Cardiac septum (tissue), 1 donor: ENCODE measurements at regions not wholly inside any gene's neighbourhood (a gene's known extent, or its start where the extent isn't known, plus 50 kb on each side); places are given as distances from the start of the nearest gene placed in this dataset.
"Not testable (repeated sequence)": the region's sequence is repeated elsewhere in the genome, so short reads cannot be mapped to it uniquely, and the experiment has no call there.

ENCODE experiments used
- DNase-seq: peaks from one replicate; pipeline ENCODE4 v3.0.0-alpha.2; 2020; ENCODE audit warnings: low spot score
- intact Hi-C: fragments of 100-400 bp; cut with DNase I; formaldehyde crosslinking; loops from one replicate; pipeline ENCODE4 v1.14.0; 2022
- donor health status: DM: no; HTN: no; CAD: no.

GRCh38 chr18:10249801-10250200, 204.6 kb upstream of the APCDD1 start:
- DNase-seq = no peak
- intact Hi-C loops = no loop called here

- intact Hi-C loops = no loop called here
- no peak for DNase-seq
These were observed 201.9 kb upstream of the APCDD1 start for GRCh38 chr18:10252494-10252893.

GRCh38 chr18:10252952-10253705, 201.3 kb upstream of the APCDD1 start:
- no peak for DNase-seq
- intact Hi-C loops = no loop called here

GRCh38 chr18:10256276-10256675, 198.2 kb upstream of the APCDD1 start:
- intact Hi-C loops, DNase-seq: not testable (repeated sequence)

- intact Hi-C loops = no loop called here
- DNase-seq = no peak
These were observed 195.5 kb upstream of the APCDD1 start for GRCh38 chr18:10258836-10259474.

GRCh38 chr18:10259901-10260300, 194.5 kb upstream of the APCDD1 start:
- intact Hi-C loops = no loop called here
- DNase-seq = no peak

GRCh38 chr18:10261344-10262276, 192.8 kb upstream of the APCDD1 start:
- DNase-seq = no peak
- intact Hi-C loops = no loop called here

- intact Hi-C loops = no loop called here
- DNase-seq = no peak
These were observed 191.9 kb upstream of the APCDD1 start for GRCh38 chr18:10262566-10262965.

- intact Hi-C loops = no loop called here
These were observed 190.2 kb upstream of the APCDD1 start for GRCh38 chr18:10264260-10264659.

GRCh38 chr18:10265560-10266333, 188.7 kb upstream of the APCDD1 start:
- DNase-seq = no peak
- intact Hi-C loops = no loop called here

More at GRCh38 chr18:10264260-10264659, 190.2 kb upstream of the APCDD1 start:
- DNase-seq = no peak

GRCh38 chr18:10266334-10266590, 188.2 kb upstream of the APCDD1 start:
- intact Hi-C loops = no loop called here
- DNase-seq = no peak

- DNase-seq = no peak
- intact Hi-C loops = no loop called here
These were observed 185.2 kb upstream of the APCDD1 start for GRCh38 chr18:10269261-10269660.

- intact Hi-C loops = loop anchor here (5.0 kb wide), 1 partner anchor 213 kb away; no protein-coding TSS in a partner anchor
- no peak for DNase-seq
These were observed 184.3 kb upstream of the APCDD1 start for GRCh38 chr18:10270151-10270571.

- intact Hi-C loops = loop anchor here (5.0 kb wide), 1 partner anchor 214 kb away; no protein-coding TSS in a partner anchor
- no peak for DNase-seq
These were observed 183.0 kb upstream of the APCDD1 start for GRCh38 chr18:10271481-10271880.

- DNase-seq = no peak
- intact Hi-C loops = loop anchor here (5.0 kb wide), 1 partner anchor 217 kb away; no protein-coding TSS in a partner anchor
These were observed 180.1 kb upstream of the APCDD1 start for GRCh38 chr18:10274301-10274700.

- no peak for DNase-seq
- intact Hi-C loops = no loop called here
These were observed 178.9 kb upstream of the APCDD1 start for GRCh38 chr18:10275486-10275885.

GRCh38 chr18:10278265-10278664, 176.2 kb upstream of the APCDD1 start:
- intact Hi-C loops = no loop called here
- no peak for DNase-seq

GRCh38 chr18:10279471-10279870, 175.0 kb upstream of the APCDD1 start:
- intact Hi-C loops = no loop called here
- DNase-seq = no peak

GRCh38 chr18:10279905-10280644, 174.4 kb upstream of the APCDD1 start:
- DNase-seq = no peak
- intact Hi-C loops = no loop called here
